ES-I3 (cell line): ENCODE measurements at regions not wholly inside any gene's neighbourhood (a gene's known extent, or its start where the extent isn't known, plus 50 kb on each side); places are given as distances from the start of the nearest gene placed in this dataset.

Experiments used
- H3K36me3 ChIP-seq: 2 replicates; pipeline ENCODE4 v1.6.1; 2013; ENCODE audit warnings: mild to moderate bottlenecking, low read length, control low read depth, moderate library complexity; ENCODE audit not compliant: insufficient read depth
- H3K4me1 ChIP-seq: 2 replicates; pipeline ENCODE4 v1.6.1; 2013; ENCODE audit warnings: mild to moderate bottlenecking, control low read depth, low read length; ENCODE audit not compliant: insufficient read depth
- H3K9ac ChIP-seq: 2 replicates; pipeline ENCODE4 v1.6.1; 2013; ENCODE audit warnings: low read depth, mild to moderate bottlenecking, low read length, moderate library complexity
- H3K9me3 ChIP-seq: 2 replicates; pipeline ENCODE4 v1.6.1; 2013; ENCODE audit warnings: mild to moderate bottlenecking, low read length, moderate library complexity; ENCODE audit not compliant: control insufficient read depth, insufficient read depth

DNA sequence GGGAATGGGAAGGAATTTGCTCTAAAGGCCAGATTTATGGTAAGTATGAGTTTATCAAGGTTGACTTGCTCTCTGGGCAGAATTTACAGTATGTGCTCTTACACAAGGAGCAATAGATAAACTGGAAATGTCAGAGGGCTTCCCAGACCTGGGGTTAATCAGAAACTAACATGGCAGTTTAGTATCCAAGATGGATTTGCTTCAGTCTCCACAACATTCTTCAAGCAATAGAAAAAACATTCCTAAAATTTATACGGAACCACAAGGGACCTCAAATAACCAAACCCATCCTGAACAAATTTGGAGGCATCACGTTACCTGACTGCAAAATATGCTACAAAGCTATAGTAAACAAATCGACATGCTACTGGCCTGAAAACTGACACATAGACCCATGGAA is 606.7 kb upstream of the CHRM3 start:
- Histone ChIP-seq H3K9me3 (no peaks in the 10 kb centered on the region), H3K4me1 (no peaks in the 10 kb centered on the region), H3K36me3 (no peaks in the 10 kb centered on the region), H3K9ac (no peak overlapping the region)

DNA sequence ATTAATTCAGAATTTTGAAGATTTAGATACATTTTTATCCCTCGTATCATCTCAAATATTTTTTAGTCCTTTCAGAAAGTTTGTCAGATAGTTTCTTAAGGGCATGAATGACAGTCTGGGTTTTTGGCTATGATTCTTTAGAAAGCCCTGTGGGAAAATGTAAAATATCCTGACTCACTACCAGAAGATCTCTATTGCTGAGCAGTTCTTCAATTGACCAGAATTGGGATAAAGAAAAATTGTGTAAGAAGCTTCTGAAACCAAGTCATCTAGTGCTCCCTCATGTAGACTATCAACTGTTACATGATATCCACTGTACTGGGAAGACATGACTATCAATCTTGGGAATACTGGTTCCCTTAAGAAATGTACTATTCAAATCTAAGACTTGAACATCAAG is 608.3 kb upstream of the CHRM3 start:
- H3K9me3 ChIP-seq: no peaks in the 10 kb centered on the region
- H3K36me3 ChIP-seq: no peaks in the 10 kb centered on the region
- H3K9ac ChIP-seq: no peak overlapping the region

DNA sequence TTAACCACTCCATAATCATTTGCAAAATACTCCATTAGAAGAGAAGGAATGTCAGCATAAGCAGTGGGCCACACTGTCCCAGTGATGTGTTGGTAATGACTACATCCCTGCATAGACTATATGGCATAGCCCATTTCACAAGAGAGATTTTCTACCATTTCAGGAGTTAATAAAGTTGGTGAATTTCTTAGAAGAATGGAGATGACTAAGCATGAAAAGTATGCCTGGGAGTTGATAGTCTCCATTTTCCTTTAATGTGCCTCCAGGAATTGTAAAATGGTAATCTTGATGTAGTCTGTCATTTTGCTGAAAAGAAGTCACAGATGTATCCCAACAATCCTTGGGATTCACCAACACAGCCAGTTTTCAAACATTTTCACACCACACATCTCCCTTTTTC is 608.8 kb upstream of the CHRM3 start:
- Histone ChIP-seq H3K9me3 (no peaks in the 10 kb centered on the region), H3K36me3 (no peaks in the 10 kb centered on the region), H3K4me1 (no peaks in the 10 kb centered on the region), H3K9ac (no peak overlapping the region)

More for the DNA sequence above, 608.3 kb upstream of the CHRM3 start:
- no peaks in the 10 kb centered on the region for H3K4me1 ChIP-seq

DNA sequence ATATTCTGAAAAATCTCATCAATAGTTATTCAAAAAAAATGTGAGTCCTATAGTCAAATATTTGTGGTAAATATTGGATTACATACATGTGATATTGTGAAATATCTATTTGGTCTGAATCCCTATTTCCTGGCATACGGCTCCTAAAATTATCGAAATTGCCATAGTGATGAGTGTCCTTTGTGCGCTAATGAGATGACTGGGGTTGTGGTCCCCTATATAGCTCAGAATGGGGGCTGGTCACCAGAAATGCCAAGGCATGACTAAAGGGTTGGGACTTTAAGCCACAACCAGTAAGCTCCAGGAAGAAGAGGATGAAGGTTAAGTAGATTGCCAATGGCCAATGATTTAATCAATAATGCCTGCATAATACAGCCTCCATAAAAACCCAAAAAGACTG is 610.2 kb upstream of the CHRM3 start:
- H3K9ac ChIP-seq: no peak overlapping the region
- H3K4me1 ChIP-seq: no peaks in the 10 kb centered on the region
- H3K9me3 ChIP-seq: no peaks in the 10 kb centered on the region
- no peaks in the 10 kb centered on the region for H3K36me3 ChIP-seq

DNA sequence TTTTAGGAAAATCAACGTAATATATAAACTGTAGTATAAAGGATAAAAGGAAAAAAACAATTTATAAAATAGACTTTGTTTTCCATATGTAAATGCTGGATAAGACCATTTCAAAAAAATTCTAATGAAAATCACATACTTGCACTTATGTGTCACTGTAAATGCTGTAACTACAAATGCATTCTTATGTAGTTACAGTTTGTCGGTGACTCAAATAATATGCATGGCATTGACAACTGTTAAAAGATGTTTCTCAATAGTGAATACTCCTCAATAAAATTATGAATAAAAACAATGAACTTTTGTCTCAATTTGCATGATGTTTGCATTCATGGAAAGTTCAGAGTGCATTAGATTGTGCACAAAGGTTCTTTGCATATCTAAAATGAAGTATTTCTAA is 614.0 kb upstream of the CHRM3 start:
- Histone ChIP-seq H3K9ac (no peak overlapping the region), H3K36me3 (no peaks in the 10 kb centered on the region), H3K9me3 (no peaks in the 10 kb centered on the region; the same call in 1 of the 2 replicates), H3K4me1 (no peaks in the 10 kb centered on the region)

DNA sequence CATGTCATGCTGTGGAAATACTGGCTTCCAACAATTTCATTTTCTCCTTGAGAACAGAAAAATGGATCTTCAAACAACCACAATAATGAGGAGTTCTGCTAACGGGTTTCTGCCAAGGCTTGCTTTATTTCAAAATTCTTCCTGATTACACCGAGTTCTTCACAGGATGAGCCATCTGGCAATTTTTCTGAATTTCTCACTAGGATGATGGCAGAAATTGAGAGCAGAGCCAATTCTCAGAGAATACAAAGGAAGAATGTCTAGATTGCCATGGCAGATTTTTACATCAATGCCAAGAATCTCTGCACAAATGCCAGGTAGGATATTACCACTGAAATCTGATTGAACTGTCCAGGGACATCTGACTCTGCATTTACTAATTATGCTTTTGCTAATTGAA is 619.0 kb upstream of the CHRM3 start:
- Histone ChIP-seq H3K4me1 (no peaks in the 10 kb centered on the region), H3K36me3 (no peaks in the 10 kb centered on the region), H3K9ac (no peak overlapping the region), H3K9me3 (peaks cover 5% of the 10 kb centered on the region)

DNA sequence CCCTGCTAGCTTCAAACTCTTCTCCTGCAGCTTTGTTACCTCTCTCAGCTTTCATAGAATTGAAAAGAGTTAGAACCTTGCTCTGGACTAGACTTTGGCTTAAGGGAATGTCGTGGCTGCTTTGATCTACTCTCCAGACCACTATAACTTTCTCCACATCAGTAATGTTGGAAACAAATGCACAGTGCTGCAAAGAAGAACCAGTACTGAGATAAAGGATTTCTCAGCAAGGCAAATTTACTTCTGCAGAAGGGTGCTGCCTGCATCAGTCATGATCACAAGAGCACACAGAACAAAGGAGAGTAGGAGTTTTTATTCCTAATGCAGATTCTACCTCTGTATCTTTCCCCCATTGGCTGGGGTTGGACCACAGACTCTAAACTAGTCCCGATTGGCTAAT is 621.6 kb upstream of the CHRM3 start:
- H3K9me3 ChIP-seq: peaks cover 5% of the 10 kb centered on the region

DNA sequence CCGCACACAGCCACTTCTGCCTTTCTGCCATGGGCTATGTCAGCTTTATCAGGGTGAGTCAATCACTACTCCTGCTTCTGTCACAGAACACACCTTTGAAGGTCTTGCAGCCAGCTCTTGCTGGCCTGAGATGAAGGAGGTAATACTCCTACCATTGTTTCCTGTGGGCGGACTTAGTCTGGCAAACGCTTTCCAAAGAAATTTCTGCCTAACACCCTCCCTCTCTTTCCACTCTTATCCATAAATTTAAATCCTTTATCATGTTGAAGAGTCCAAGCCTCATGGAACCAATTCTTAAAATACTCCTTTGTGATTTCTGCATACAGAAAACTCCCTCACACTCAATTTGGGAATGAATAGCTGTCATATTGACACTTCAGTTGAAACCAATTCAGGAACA is 633.1 kb upstream of the CHRM3 start:
- Histone ChIP-seq H3K36me3 (no peaks in the 10 kb centered on the region), H3K4me1 (peaks cover 14% of the 10 kb centered on the region), H3K9ac (peak overlapping the region; percentile 0; the same call in 1 of the 2 replicates), H3K9me3 (no peaks in the 10 kb centered on the region; the same call in 1 of the 2 replicates)

More for the DNA sequence above, 621.6 kb upstream of the CHRM3 start:
- H3K36me3 ChIP-seq: no peaks in the 10 kb centered on the region; the same call in 1 of the 2 replicates
- no peak overlapping the region for H3K9ac ChIP-seq
- no peaks in the 10 kb centered on the region for H3K4me1 ChIP-seq

DNA sequence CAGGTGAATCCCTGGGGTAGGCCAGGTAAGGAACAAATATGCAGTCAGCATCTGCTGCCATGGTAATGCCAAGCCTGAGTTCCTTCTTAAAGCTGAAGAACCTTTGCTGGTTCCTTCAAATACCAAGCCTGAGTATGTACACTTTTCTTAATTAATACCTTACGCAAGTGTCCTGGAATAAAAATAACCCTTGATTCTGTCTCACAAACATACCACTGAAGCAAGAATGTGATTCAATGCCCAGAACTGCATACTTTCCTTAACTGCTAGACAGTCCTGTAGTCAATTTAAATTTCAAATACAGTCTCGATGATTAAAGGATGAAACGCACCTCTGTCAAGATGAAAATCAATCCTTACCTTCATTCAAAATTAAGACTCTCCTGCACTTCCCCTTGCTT is 634.0 kb upstream of the CHRM3 start:
- Histone ChIP-seq H3K9ac (no peak overlapping the region), H3K36me3 (no peaks in the 10 kb centered on the region), H3K4me1 (peaks cover 14% of the 10 kb centered on the region), H3K9me3 (no peaks in the 10 kb centered on the region; the same call in 1 of the 2 replicates)

DNA sequence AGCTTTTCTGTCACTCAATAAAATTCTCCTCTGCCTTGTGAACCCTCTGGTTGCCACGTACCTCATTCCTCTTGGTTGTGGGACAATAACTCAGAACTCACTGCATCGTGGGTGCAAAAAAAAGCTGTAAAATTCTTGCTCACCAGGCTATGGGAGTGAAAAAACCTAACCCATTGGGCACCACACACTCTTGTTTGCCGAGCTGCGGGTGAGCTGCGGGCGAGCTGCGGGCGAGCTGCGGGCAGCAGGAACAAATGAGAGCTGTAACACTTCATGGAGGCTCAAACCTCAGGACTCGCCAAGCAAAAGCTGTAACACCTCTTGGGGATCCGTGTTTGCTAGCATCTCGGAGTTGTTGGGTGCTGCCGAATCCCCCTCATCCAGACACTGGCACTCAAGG is 641.3 kb upstream of the CHRM3 start:
- H3K4me1 ChIP-seq: no peaks in the 10 kb centered on the region
- H3K9me3 ChIP-seq: peaks cover 8% of the 10 kb centered on the region
- no peaks in the 10 kb centered on the region for H3K36me3 ChIP-seq
- H3K9ac ChIP-seq: no peak overlapping the region

DNA sequence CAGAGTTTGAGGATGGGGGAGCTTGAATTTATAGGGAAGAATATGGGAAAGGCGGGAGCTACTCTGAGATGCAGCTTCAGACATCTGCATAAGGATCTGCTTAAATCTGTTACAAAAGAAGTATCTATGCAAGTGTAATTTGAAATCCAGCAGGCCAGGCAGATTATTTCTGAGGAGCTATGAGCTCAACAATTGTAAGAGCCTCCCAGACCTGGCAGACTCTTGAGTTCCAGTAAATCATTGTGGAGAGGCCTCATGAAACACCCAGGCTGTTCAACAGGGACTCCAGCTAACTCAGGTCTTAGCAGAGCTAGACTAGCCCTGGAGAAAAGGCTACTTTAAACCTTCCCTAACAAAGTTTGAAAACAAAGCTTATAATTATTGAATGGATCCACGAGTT is 647.5 kb upstream of the CHRM3 start:
- Histone ChIP-seq H3K9me3 (no peaks in the 10 kb centered on the region; the same call in 1 of the 2 replicates), H3K4me1 (no peaks in the 10 kb centered on the region), H3K36me3 (no peaks in the 10 kb centered on the region), H3K9ac (no peak overlapping the region)

DNA sequence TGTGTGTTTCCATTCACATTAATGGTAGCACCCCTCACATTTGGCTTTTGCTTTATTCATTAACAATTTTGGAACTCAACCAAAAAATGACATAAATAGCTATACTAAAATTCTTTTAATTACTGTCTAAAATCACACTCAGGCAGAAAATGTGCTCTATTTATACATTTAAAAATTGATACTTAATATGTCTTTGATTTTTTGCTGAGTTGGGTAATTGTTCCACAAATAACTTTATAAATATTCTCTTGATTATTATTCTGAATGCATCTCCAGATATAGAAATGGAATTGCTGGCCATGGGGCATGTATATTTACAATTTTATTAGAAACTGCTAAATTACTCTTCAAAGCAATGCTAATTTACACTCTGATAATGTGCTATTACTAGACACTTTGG is 658.7 kb upstream of the CHRM3 start:
- no peaks in the 10 kb centered on the region for H3K36me3 ChIP-seq
- no peaks in the 10 kb centered on the region for H3K4me1 ChIP-seq
- no peaks in the 10 kb centered on the region for H3K9me3 ChIP-seq
- H3K9ac ChIP-seq: no peak overlapping the region

DNA sequence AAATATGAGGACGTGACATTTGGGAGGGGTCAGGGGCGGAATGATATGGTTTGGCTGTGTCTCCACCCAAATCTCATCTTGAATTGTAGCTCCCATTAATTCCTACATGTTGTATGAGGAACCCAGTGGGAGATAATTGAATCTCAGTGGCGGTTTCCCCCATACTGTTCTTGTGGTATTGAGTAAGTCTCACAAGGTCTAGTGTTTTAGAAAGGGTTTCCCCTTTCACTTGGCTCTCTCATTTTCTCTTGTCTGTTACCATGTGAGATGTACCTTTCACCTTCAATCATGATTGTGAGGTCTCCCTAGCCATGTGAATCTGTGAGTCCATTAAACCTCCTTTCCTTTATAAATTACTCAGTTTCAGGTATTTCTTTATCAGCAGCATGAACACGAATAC is 663.6 kb upstream of the CHRM3 start:
- no peaks in the 10 kb centered on the region for H3K9me3 ChIP-seq
- H3K9ac ChIP-seq: no peak overlapping the region
- no peaks in the 10 kb centered on the region for H3K36me3 ChIP-seq
- H3K4me1 ChIP-seq: no peaks in the 10 kb centered on the region

DNA sequence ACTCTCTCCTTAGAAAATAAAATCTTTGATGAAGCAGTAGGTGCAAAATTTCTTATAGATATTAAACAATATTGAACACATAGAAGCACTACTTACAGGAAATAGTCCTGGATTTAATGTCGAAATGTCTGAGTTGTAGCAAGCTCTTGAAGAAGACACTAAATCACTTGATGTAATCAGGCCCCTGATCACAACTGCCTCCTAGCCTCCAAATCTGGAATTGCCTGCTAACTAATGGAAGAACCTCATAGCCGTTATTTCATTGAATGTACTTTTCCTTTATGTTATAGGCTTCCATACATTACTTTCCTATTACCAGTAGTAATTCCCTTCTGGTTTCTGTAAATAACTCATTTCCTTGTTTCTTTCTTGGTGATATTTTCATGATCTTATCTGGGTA is 675.7 kb upstream of the CHRM3 start:
- Histone ChIP-seq H3K9me3 (no peaks in the 10 kb centered on the region), H3K9ac (no peak overlapping the region), H3K36me3 (no peaks in the 10 kb centered on the region), H3K4me1 (no peaks in the 10 kb centered on the region)

DNA sequence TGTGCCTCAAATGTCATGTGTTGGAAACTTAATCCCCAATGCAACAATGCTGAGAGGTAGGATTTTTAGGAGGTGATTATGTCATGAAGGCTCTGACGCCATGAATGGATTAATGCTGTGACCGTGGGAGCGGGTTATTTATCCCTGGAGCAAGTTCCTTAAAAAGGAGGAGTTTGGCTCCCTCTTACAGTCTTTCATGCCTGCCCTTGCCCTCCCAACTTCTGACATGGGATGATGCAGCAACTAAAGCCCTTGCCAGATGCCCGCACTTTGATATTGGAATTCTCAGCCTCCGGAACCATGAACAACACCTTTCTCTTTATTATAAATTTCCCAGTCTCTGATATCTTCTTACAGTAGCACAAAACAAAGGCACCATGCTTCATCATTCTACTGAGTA is 685.3 kb upstream of the CHRM3 start:
- no peak overlapping the region for H3K9ac ChIP-seq
- no peaks in the 10 kb centered on the region for H3K4me1 ChIP-seq
- no peaks in the 10 kb centered on the region for H3K36me3 ChIP-seq
- H3K9me3 ChIP-seq: no peaks in the 10 kb centered on the region

DNA sequence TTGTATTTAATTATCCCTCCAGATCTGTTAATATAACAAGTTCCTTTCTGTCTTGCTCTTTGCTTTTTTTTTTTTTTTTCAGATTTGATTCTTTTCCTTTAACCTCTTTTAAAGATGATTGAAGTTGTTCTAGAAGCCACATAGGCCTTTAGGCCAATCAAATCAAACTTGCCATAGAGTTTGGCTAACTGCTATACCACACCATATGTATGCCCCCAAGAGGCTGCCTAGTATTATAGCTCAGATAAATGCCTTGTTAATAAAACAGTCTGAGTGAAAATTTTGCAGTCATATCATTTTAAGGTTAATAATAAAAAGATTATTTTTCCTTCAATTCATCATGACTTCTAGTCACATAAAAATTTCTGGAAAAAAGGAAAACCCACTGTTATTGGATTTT is 696.0 kb upstream of the CHRM3 start:
- no peaks in the 10 kb centered on the region for H3K4me1 ChIP-seq
- no peaks in the 10 kb centered on the region for H3K36me3 ChIP-seq
- H3K9ac ChIP-seq: no peak overlapping the region
- H3K9me3 ChIP-seq: 0 out of 2 replicates have a peak, but pooled peaks cover 2% of the 10 kb centered on the region
